Stimulated activated CD4-positive, alpha-beta T cell treated with anti-CD3 and anti-CD28 coated beads, Interleukin-1b, Interleukin-23, amount 100 ng/mL, for 4 hours (primary cell): ENCODE measurements at regions not wholly inside any gene's neighbourhood (a gene's known extent, or its start where the extent isn't known, plus 50 kb on each side); places are given as distances from the start of the nearest gene placed in this dataset.

Experiments
- DNase-seq, 2 donors: peaks; one replicate each; pipeline ENCODE4 v3.0.0-alpha.2; 2020; ENCODE audit warnings: low read depth in 2 of 2

DNA sequence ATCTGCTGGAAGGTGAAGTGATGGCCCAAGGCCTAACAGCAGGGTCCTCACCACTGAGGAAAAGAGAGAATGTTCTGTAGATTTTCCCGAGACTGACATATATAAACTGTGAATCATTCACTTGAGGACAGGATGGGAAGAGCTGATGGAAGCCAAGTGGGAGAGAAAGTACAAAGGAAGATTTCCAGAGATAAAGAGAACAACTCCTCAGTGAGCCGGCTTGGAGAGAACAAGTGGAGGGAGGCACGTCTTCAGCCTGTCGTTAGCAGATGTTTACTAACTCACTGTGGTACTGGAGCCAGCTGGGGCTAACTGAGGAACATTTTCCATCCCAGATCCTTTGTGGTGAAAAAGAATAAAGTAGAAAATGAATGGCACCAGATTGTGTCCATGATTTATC lies 552.9 kb upstream of the TNP1 start:
- no peak for DNase-seq

DNA sequence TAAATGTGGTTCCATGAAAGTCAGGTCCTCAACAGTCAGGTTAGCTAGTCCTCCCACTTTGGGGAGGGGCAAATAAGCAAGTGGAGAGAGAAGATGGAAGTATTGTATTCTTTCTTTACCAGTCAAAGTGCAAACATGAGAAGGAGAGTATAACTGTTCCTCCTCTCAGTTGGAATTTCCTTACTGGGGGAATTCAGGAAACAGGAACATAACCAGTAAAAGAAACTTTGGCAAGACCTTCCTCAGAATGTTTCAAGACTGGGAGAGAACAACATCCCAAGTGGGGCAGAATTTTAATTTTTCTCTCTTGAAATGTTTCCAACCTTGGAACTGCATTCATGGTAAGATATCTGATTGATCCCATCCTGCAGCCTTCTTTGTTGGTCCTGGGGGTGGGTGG lies 552.4 kb upstream of the TNP1 start:
- no peak for DNase-seq

DNA sequence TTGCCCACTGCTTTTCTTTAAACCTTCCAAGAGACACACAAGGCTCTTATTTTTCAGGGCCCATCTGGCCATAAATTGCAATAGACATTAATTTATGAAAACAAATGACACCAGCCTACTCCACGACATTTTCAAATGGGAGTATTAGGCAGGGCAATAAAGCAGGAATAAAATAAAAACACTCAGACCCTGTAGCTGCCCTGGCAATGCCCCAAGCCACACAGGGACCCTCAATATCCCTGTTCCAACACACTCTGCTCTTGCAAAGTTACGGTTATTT lies 550.8 kb upstream of the TNP1 start:
- no peak for DNase-seq

DNA sequence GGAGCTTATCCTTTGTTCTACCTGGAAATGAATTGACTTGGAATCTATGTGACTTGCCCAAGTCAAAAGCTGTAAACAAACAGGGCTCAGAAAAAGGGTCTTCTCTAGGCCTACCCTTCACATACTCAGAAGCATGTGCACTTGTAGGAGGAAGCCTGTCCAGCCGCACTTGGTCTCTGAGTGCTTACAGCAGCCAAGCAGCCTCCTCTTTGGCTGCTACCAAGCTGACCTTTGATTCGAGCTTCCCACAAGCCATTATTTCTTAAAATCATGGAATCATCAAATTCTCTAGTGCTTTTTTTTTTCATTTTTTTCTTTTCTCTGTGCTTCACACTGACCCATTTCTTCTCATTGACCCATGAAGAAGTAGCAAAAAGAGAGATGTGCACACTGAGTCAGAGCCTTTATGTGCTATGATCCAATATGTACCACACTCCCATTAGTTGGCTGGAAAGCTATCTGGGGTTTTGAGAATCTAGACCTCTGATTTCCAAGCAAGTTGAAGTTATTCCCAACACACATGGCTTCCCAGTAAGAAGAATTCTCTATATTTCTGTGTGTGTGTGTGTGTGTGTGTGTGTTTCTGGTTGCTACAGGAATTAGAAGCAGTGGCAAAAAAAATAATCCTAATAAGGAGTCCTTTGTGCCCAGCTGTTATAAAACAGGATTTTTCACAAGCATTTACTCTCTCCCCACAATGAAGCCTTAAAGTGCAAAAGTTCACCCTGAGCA lies 550.3 kb upstream of the TNP1 start:
- no peak for DNase-seq

DNA sequence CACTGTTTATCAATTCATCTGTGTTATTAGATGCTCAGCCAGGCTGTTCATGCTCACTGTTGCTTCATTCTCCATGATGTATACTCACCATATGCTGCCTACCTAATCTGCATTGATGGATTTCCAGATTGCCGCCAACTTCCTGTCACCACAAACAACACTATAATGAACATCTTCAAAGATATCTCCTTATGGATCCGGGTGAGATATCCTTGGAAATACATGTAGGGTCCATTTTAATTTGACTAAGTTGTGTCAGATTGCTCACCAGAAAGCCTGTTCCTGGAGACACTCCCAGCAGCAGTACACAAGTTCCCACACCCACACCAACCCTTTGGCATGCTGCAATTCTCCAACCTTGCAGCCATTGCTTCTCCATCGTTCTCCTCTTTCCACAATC lies 547.5 kb upstream of the TNP1 start:
- no peak for DNase-seq

DNA sequence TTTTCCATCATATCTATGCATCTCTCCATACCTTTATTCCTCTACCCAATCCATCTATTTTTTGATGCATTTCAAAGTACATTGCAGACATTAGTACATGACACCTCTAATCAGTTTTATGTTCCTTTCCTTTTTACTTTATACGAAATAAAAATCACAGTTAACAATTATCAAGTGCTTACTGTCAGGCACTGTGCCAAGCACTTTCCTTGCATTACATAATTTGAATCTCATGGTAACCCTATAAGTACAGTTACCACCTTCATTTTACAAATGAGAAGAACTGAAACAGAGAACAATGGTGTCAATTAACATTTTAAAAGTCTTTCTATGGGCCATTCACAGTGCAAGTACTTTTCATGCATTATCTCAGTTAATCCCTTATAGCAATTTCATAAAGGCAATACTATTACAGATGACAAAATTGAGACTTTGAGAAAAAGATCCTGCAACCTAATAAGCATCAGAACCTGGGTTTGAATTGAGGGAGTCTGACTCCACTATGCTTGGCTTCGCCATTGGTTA lies 544.4 kb upstream of the TNP1 start:
- DNase-seq, result no peak

DNA sequence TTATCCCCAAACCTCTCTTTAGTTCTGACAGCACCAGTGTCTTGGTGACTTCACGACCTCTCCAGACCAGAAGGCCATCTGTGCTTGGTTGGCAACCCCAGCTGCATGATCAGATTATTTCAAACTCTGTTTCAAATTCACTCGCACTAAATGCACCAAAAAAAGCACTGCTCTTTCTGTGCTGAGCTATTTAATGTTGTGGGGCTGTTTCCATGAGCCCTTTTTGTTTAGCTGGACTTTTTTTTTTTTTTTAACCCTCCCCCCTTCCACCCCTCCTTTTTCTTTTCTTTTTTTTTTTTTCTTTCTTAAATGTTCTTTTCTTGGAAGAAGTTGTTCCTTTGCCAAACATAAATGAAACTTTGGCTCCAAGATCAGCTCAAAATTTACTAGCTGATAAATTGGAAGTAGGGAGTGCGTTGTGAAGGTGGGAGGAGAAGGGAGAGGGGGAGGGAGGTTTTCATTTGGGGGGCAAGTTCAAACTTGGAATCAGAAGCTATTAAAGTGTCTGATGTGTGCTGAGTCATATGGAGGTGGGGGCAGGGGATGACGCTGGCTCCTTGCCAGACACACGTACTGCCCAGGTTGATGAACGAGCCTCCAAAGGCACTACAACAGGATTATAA lies 543.0 kb upstream of the TNP1 start:
- no peak for DNase-seq

DNA sequence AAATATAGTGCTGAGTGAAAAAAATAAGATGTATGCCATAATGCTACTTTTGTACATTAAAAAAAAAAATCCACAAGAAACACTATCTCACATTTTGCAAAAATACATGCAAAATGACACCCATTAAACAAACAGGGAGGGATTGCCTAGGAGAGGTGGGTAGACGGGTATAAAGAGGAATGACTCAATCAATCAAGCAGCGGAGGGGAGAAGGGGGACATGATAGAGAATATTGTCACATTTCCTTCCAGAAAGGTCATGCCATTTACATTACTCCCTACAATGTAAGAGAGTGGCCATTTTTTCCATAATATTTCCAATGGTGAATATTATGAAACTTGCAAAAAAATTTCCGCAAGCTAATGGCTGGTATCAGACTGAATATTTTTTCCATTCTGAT lies 542.3 kb upstream of the TNP1 start:
- DNase-seq, result no peak

DNA sequence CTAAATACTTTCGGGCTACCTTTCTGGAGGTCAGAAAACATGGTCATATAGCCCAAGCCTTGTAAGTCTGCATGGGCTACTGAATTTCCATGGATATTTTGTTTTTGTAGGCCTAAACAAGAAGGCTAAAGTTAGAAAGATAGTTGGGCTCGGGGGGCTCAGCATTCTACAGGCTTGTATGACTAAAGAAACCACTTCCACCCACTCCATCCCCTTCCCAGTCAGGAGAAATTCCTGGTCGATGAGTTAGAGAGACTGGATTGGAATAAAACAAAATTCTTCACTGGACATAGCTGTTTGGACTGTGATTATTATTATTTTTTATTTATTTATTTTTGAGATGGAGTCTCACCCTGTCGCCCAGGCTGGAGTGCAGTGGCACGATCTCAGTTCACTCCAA lies 539.4 kb upstream of the TNP1 start:
- DNase-seq, result no peak

DNA sequence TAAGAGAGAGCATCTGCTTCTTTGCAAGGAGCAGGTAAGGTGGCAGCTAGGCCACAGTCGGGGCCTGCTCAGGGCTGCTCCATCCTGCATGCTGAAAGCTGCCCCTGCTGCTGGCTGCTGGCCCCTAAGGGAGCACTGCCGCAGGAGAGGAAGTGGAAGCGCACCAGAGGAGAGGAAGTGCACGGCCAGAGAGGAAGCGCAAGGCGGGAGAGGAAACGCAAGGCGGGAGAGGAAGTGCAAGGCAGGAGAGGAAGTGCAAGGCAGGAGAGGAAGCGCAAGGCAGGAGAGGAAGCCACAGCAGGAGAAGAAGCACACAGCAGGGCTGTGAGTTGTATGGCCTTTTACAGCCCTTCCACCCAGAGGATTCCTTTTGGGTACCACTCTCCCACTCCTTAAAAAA lies 539.0 kb upstream of the TNP1 start:
- DNase-seq, result no peak

DNA sequence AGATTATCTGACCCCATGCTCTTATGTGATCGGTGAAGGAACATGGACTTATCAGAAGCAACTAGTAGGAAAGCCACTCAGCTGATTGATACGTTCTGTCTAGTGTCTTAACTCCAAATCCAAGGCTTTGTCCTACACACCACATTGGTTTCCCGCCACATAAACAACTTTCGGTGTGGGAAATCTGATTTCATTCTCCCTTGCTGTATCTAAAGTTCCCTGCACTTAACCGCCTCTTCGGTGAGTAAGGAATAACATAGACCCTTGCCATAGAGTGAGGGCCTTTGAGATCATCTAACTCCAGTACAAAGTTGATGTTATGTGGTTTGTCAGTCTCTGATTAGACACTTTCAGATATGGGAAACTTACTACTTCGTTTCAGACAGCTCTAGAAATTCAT lies 538.2 kb upstream of the TNP1 start:
- DNase-seq, result no peak

DNA sequence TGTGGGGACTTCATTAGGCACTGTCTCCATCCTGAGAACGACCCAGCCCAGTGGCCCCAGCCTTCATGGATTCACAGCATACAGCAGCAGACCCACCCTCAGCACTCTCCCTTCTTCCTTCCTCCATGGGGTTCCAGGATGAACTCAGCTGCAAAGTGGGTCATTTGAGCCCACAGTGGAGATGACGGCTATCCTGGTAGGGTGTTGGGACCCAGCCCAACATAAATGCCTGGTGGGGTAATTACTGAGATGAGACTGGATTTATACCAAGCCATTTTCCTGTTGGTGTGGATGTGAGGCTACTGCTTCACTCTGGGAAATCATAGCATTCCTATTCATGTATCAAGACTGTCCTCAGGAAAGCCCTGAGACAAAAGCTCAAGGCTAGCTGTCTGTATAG lies 536.7 kb upstream of the TNP1 start:
- DNase-seq, result no peak

DNA sequence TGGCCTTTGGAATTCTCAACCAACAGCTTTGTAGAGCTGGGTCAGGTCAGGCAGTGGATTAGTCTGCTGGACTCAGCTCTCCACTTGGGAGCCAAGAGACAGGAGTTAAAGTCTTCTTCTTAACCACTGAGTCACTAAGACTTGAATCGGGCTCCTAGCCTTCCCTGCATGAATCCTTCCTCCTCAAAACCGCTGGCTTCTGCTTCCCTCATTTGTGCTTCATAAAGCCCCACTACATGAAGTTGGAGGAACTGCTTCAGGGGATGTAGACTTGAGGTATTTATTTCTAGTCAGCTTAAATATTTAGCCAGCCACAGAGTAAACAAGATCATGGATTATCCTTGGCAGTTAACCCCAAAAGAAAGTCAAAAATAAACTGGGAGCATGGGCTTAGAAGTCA lies 536.3 kb upstream of the TNP1 start:
- DNase-seq, result no peak

DNA sequence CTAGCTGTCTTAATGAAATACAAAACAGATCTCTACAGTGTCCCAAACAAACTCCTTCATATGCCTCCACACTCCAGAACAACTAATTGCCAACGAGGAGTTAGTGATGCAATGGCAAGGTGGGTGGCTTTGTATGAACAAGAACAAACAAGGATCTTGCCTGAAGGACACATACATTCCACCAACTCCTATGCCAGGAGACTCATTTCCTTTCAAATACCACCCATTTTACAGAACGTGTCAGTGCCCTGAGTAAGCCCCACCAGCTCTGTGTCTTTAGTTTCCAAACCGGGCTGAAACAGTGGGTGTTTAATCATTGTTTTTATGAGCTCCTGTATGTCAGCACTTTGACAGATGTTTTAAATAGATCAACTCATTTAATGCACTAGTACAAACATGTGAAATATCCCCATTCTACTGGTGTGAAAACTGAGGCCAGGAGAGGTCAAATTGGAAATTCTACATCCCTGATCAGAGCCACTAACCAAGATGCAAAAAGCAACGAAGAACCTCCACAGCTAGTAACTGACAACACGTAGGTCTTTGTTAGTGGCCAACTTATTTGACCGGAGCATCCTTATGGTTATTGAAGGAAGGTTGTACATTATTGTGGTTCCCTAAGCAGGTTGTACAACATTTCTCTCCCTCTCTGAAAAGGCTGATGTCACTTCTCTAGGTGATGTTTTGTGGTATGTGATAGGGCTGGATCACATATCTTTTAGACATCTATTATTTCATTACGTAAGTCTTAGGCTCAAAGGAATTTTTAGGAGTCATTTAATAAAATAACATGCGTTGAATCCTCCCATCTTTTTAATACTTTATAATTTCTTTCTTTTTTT lies 534.9 kb upstream of the TNP1 start:
- DNase-seq, result no peak

DNA sequence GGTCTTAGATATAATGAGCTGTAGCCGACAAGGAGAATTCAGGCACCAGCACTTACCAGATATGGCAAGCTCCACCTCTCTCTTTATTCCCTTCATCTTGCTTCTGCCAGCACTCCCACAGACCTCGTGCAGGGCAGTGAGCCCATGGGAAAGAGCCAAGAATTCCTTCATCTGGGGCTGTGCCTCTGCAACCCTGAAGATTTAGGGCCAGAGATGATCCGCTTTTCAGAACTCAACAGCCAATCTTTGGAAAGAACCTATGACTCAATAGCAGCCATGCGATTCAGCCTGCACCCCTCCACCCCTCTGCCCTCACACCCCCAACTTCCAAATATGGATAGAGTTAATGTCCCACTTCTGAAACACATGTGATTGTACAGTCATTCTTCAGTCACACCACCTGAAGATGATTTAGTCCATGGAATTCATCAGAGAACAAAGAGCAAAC lies 533.7 kb upstream of the TNP1 start:
- DNase-seq, result no peak

DNA sequence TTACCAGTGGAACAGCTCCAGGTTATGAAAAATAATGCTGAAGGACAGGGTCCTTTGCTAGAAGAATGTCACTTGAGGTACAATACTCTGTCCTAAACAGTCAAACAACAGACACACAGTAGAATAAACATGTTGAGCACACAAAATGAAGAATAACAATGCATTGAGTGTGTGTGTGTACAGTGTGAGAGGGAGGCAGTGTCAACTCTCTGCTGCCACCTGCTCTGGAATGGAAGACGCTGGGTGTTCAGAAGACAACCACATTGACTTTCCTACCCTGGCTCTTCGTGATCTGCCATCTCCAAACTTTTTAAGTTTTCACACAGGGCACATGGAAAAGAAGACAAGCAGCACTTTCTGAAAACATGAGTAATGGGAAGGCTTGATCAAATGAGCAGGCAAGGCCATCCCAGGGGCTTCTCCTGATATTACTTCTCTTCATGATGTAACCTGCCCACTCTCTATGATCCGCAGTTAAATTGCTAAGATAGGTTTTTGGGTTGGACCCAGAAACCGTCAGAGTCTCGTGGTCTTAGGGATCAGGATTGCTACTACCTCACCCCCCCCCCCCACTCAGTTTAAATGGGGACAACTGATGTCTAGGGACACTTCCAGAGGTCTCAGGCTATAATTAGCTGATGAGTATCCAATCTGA lies 533.2 kb upstream of the TNP1 start:
- DNase-seq, result no peak

DNA sequence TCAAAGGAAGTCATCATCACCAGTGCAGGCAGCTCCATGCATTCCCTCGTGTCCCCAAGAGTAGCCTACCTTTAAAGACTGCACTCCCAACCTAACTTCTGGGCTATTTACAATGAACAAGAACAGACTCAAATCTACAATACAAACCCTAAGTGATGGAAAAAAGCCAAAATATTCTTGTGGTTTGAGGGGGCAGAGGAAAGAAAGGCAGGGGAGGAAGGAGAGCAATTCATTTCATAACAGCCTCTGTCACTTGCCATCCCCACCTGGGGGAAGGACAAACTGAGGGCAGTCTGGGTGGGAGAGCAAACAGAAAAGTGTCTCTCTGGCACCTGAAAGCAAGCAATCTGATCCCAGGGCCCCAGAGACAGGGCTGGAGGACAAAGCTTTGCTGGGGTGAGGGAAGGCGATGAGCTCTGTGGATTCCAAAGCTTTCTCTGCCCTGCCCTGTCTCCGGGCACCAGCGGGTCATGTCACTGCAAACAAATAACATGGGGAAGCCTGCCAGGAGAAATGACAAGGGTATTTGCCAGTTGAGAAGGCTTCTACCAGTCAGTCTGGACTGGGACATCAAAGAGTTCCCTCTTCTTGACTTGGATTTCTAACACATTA lies 528.0 kb upstream of the TNP1 start:
- DNase-seq, result no peak

DNA sequence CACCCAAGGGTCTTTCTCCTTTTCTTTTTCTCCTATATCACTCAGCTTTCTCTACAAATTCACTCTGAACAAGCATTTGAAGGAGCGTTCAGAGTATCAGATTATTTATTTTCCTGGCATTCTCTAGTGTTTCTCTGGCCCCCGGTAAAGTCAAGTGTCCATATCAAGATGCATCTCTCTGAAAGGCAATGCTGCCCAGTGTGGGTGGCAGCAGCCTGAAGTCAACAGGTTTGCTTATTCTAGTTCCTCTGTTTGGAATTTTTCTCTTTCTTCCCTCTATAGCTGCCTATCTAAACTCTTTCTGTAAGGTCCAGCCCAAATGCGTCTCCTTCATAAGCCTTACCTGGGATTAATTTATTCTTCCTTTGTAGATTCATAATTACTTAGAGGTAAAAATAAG lies 526.2 kb upstream of the TNP1 start:
- DNase-seq, result no peak

DNA sequence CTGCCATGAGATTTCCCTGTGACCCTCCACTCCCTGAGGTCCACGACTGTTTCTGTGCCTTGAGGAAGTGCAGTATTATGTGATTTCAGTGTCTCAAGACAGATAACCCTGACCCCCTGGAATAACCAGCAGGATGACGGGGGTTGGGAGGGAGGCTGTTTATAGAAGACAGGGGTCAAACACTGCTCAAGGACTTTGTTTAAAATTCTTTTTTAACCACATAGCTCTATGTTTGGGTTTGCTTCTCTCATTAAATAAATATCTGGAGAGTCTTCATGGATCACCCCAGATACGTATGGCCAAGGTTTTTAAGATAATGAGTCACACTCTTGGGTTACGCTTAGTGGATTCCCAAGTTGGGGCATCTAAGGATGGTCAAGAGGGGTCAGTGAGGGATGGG lies 523.8 kb upstream of the TNP1 start:
- no peak for DNase-seq

DNA sequence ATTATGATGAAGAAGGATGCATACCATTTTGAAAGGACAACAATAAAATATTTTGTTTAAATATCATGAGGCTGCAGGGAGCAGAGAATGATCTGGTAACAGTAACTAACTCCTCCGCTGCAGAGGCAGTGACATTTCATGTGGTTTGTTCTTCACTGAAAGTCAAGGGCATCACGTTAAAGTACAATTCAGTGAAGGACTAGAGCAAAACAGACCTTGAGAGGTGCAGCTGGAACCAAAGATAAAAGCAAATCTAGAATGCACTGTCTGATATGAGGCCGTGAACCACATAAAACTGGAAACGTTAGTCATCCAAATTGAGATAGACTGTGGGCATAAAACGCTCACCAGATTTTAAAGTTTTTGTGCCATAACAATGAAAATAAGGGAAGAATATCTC lies 522.9 kb upstream of the TNP1 start:
- no peak for DNase-seq

DNA sequence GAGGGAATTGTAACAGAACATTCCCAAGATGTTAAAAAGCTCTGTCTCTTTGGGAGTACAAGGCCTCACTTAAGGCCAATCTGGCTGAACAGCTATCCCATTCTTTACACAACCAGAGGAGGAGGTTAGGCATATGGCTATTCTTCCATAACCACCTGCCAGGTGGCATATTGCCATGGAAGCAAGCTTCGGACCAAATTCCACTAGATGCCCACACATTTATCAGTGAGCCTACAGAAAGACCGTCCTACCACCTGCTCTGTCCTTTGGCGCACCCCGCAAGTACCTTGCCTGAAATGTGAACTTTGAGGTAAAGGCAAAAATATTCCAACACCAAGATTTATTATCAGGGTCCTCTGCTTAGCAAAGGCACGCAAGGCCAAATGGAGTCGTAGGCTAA lies 519.9 kb upstream of the TNP1 start:
- DNase-seq, result no peak

DNA sequence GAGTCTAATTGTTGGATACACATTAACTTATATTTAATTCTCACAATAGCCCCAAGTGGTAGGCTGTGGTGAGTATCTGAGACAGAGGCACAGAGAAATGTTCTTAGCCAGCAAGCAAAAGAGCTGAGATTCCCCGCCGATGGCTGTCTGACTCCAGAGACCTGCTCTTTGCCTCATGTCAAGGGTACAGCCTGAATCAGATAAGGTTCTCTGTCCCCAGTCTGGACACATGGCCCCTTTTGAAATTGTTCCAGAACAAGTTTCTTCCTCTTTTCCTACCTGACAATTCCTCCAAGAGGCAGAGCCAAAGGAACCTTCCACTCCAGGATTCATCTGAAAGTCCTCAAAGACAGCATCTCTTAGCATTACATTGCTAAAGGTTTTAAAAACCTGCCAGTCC lies 512.9 kb upstream of the TNP1 start:
- DNase-seq, result no peak
